ENCODE measurements at regions not wholly inside any gene's neighbourhood (a gene's known extent, or its start where the extent isn't known, plus 50 kb on each side); places are given as distances from the start of the nearest gene placed in this dataset.
A peak's percentile ranks its signal among the peaks of the same experiment; 100 is the strongest.

GRCh38 chr18:32552421-32553030 is 81.8 kb upstream of the GAREM1 start:
- H3K4me1 ChIP-seq = no peaks in the 10 kb centered on the region
- H3K9me3 ChIP-seq = no peaks in the 10 kb centered on the region
- peak; percentile 63 to 81 for TF ChIP-seq CTCF (IDR thresholded peaks at IDR 0.05)
- no peaks in the 10 kb centered on the region for H3K36me3 ChIP-seq
- no peaks in the 10 kb centered on the region for H3K27me3 ChIP-seq
- no peak overlapping the region for H3K27ac ChIP-seq
- no peak for DNase-seq (ENCODE audit: low spot score)
- no peak overlapping the region for H3K4me3 ChIP-seq

- H3K4me1 ChIP-seq = no peaks in the 10 kb centered on the region
- no peaks in the 10 kb centered on the region for H3K27me3 ChIP-seq
- H3K9me3 ChIP-seq = no peaks in the 10 kb centered on the region
- no peaks in the 10 kb centered on the region for H3K36me3 ChIP-seq
- no peak for TF ChIP-seq CTCF (IDR thresholded peaks at IDR 0.05)
- H3K27ac ChIP-seq = no peak overlapping the region
- DNase-seq (ENCODE audit: low spot score) = no peak
- no peak overlapping the region for H3K4me3 ChIP-seq
These were observed 80.3 kb upstream of the GAREM1 start for GRCh38 chr18:32550963-32551362.

- Histone ChIP-seq H3K27ac (no peak overlapping the region), H3K27me3 (no peaks in the 10 kb centered on the region), H3K9me3 (no peaks in the 10 kb centered on the region), H3K36me3 (no peaks in the 10 kb centered on the region), H3K4me3 (no peak overlapping the region), H3K4me1 (no peaks in the 10 kb centered on the region)
- peak; percentile 50 to 81 for TF ChIP-seq CTCF (IDR thresholded peaks at IDR 0.05)
- no peak for DNase-seq (ENCODE audit: low spot score)
These were observed 78.8 kb upstream of the GAREM1 start for GRCh38 chr18:32549248-32550110.

- no peaks in the 10 kb centered on the region for H3K27me3 ChIP-seq
- no peak overlapping the region for H3K27ac ChIP-seq
- H3K36me3 ChIP-seq = no peaks in the 10 kb centered on the region
- H3K4me3 ChIP-seq = no peak overlapping the region
- no peak for TF ChIP-seq CTCF (IDR thresholded peaks at IDR 0.05)
- H3K4me1 ChIP-seq = no peaks in the 10 kb centered on the region
- H3K9me3 ChIP-seq = no peaks in the 10 kb centered on the region
- no peak for DNase-seq (ENCODE audit: low spot score)
These were observed 78.0 kb upstream of the GAREM1 start for GRCh38 chr18:32548688-32549087.

GRCh38 chr18:32545631-32546030 is 74.9 kb upstream of the GAREM1 start:
- no peaks in the 10 kb centered on the region for H3K36me3 ChIP-seq
- no peaks in the 10 kb centered on the region for H3K27me3 ChIP-seq
- TF ChIP-seq CTCF (IDR thresholded peaks at IDR 0.05) = no peak
- H3K4me1 ChIP-seq = no peaks in the 10 kb centered on the region
- no peak for DNase-seq (ENCODE audit: low spot score)
- H3K9me3 ChIP-seq = no peaks in the 10 kb centered on the region
- no peak overlapping the region for H3K27ac ChIP-seq
- no peak overlapping the region for H3K4me3 ChIP-seq

Measured in right atrium auricular region (tissue), 2 donors.